ENCODE measurements at regions not wholly inside any gene's neighbourhood (a gene's known extent, or its start where the extent isn't known, plus 50 kb on each side); places are given as distances from the start of the nearest gene placed in this dataset.
"Not testable (repeated sequence)": the region's sequence is repeated elsewhere in the genome, so short reads cannot be mapped to it uniquely, and the experiment has no call there.

DNA sequence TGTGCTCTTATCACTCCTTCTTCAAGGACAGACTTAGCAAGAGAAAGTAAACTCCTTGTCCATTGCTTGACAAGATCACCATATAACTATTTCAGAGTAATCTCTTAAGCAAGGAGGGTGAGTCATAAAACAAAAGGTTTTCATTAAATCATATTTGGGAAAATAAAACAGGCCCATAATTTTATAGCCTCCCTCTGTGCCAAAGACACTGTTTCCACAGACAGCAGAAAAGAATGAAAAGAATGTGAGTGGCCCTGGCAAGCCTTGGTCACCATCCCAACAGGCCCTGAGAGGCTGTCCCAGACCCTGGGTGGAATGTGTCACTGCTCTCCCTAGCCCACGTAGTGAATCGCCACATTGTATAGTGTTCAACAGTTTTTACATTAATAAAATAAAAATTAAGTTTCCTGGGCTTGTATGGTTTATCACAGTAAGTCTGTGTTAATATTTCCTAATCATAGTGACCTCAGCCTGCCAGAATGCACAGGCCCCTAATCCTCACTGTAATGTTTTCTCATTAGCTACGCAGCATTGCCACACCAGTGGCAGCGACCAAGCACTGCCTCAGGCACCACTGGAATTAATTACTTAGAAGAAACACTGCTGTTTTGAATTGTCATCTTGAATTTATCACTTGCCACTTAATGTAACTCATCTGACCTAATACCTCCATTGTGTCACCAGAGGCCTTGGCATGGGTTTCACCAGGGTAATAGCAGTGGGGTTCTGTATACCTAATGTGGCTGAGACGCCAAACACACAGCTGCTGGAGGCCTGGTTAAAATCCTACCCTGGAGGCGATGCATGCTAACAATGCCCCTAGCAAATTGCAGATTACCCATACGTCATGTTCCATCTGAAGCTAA lies 401.9 kb downstream of the LNPK start:
- peak; percentile 21 for DNase-seq

DNA sequence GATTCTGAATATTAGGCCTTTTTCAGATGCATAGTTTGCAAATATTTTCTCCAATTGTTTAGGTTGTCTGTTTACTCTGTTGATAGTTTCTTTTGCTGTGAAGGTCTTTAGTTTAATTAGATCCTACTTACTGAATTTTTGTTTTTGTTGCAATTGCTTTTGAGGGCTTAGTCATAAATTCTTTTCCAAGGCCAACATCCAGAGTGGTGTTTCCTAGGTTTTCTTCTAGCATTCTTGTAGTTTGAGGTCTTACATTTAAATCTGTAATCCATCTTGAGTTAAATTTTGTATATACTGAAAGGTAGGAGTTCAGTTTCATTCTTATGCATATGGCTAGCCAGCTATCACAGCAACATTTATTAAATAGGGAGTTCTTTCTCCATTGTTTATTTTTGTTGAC lies 404.8 kb downstream of the LNPK start:
- no peak for DNase-seq

DNA sequence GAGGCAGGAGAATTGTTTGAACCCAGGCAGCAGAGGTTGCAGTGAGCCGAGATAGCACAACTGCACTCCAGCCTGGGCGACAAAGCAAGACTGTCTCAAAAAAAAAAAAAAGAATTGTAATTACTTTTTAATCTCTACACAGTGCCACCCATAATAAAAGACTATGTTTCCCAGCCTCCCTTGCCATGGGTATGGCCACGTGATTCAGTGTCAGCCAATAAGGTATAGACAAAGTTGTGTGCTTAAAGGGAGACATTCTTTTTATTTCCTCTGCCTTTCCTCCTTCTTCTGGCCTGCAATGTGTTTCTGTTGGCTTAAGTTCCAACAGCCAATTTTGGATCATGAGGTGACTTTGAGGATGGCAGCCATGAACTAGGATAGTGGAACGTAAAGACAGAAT lies 406.9 kb downstream of the LNPK start:
- no peak for DNase-seq

DNA sequence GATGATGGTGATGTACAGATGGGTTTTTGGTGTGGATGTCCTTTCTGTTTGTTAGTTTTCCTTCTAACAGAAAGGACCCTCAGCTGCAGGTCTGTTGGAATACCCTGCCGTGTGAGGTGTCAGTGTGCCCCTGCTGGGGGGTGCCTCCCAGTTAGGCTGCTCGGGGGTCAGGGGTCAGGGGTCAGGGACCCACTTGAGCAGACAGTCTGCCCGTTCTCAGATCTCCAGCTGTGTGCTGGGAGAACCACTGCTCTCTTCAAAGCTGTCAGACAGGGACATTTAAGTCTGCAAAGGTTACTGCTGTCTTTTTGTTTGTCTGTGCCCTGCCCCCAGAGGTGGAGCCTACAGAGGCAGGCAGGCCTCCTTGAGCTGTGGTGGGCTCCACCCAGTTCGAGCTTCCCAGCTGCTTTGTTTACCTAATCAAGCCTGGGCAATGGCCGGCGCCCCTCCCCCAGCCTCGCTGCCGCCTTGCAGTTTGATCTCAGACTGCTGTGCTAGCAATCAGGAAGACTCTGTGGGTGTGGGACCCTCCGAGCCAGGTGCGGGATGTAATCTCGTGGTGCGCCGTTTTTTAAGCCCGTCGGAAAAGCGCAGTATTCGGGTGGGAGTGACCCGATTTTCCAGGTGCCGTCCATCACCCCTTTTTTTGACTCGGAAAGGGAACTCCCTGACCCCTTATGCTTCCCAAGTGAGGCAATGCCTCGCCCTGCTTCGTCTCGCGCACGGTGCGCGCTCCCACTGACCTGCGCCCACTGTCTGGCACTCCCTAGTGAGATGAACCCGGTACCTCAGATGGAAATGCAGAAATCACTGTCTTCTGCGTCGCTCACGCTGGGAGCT lies 408.2 kb downstream of the LNPK start:
- DNase-seq, result not testable (repeated sequence)

DNA sequence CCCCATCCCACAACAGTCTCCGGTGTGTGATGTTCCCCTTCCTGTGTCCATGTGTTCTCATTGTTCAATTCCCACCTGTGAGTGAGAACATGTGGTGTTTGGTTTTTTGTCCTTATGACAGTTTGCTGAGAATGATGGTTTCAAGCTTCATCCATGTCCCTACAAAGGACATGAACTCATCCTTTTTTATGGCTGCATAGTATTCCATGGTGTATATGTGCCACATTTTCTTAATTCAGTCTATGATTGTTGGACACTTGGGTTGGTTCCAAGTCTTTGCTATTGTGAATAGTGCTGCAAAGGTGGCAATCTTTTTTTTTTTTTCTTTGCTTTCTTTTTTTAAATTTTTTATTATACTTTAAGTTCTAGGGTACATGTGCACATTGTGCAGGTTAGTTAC lies 406.7 kb upstream of the ATP5MC3 start:
- not testable (repeated sequence) for DNase-seq

DNA sequence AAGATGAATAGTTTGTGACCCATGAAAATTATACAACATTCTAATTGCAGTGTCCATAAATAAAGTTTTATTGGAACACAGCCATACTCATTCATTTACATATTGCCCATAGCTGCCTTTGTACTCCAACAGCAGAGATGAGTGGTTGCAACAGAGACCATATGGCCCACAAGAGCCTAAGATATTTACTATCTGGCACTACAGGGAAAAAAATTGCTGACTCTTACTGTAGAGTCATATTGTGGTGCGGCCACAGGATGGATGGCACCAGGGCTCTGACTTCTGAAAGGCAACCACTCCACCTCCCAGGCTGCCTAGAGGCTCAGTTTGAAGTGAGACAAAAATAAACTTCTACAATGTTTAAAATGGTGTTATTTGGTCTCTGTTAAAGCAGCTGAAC lies 404.0 kb upstream of the ATP5MC3 start:
- DNase-seq, result no peak

DNA sequence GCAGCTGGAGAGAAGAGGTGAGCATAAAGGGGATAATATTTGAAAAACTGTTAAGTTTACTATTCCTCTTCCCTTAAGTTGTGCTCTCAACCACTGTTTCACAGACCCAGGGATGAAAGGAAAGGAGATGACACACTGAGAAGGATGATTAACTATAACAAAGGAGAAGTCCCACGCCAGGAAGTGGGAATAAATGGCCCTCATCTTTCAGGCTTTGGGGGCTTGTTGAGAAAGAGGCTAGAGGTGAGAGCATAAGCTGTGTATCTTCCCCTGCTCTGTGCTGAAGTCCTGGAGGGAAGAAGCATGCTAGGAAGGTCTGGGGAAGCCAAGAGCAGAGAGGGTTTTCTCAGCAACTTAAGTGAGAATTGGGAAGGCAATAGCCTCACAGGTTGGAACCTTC lies 399.1 kb upstream of the ATP5MC3 start:
- DNase-seq, result no peak

DNA sequence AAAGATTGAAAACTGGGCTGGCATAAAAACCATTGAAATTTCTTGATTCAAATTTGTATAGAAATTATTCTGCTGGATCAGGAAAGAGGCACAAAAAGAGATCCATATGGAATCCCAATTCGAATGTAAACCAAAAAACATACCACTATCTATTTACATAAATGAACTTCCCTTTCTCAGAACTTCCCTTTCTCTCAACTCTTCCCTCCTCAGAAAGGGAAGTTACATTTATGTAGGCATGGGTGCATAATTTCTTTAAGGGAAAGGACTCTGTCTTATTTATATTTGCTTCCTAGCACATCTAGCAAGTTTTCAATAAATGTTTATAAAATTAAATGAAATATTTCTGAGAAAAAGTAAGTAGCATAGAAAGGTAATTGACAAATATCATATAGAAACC lies 398.1 kb upstream of the ATP5MC3 start:
- DNase-seq, result no peak

DNA sequence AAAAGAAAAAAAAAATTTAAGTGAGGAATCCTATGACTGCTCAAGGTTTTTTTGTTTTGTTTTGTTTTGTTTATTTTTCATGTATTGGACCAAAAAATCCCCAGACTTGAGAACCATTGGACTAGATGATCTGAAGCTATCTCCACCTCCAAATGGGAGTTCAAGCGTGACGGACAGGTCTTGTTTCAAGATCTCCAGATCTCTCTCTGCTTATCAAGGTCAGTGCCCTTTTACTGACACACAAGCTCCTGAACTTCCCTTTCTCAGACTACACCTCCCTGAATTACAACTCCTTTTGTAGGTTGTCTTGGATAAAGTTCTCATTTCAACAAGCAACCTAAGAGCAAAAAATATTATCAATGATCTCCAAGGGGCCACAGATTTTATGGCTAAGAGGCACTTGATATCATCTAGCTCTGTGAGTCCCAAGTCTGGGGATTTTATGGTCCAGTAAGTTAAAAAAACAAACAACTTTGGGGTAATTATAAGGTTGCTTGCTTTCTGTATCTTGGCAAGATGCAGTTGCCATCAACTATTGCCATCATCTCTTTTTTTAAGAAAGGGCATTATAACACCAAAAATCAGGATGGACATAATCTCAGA lies 396.0 kb upstream of the ATP5MC3 start:
- DNase-seq, result no peak

DNA sequence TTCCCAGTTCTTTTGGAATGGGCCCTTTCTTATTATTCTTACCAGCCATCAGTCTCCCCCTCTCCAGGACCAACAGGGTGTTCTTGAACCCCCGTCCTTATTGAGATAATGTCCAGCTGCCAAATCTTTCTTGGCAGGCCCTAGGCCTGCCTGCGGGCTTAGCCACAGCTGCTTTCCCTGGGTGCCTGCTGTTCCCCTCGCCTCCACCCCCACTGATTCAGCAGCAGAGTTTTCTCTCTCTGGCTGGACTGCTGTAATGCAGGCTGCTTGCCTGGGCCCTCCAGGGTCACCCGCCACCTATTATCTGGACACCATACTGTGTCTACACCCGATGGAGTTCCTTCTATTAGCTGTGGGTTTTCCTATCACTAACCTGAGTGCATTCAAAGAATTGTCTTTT lies 395.4 kb upstream of the ATP5MC3 start:
- no peak for DNase-seq

DNA sequence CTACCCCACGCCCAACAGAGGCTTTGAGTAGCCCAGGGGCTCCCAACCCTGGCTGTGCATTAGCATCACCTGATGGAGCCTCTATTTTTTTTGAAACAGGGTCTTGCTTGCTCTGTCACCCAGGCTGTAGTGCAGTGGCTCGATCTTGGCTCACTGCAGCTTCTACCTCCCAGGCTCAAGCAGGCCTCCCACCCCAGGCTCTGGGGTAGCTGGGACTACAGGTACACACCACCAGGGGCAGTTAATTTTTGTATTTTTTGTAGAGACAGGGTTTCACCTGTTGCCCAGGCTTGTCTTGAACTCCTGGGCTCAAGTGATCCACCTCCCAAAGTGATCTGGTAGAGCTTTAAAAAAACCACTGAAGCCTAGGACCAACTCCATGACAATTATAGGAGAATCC lies 394.8 kb upstream of the ATP5MC3 start:
- no peak for DNase-seq

DNA sequence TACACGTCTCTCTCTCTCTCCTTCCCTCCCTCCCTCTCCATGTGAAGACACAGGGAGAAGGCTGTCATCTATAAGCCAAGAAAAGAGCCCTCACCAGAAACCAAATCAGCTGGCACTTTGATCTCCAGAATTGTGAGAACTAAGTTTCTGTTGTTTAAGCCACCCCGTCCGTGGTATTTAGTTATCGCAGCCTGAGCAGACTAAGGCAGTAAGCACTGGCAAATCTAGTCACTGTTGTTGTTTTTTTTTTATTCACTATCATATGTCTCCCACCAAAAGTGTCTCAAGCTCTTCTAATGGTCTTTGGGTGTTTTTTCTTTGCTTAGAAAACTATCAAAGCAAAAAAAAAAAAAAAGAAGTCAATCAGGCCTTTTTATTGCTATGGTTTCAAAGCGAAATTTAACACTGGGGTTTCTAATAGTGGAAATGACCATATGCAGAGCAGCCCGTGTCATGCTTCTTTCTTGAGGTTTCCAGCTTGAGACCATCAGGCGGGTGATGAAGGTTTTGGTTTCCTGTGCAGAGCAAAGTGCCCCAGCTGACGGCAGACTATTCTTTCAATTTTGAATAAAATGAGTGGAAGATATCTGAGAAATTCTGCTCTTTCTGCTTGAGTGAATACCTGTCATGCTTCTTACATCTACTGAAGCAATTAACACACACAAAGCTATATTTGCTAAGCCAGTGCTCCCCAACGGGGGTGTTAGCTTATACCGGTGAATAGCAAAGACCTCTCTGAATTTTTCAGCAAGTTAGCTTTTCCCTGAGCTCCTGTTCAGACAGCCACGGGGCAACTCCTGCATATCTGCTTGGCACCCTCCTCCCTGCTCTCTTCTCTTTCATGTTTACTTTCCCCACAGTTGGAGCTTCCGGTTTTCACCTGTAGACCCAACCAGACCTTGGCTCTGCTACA lies 394.1 kb upstream of the ATP5MC3 start:
- DNase-seq, result no peak

DNA sequence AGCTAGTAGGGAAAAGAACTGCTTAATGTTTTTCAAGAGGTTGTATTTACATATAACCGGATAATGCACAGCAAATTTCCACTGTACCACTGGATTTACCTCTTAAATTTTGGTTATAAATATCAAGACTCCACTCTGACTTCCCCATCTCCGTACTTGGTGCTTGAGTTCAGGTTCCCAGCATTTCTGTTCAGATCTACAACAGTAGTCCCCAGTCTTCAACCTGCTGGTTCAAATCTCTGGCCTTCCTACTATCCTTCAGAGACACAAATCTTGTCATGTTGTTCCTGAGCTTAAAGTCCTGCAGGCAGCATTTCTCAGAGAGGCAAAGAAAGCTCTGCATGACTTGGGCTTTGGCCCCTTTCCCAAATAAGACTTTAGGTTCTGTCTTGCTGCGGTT lies 392.6 kb upstream of the ATP5MC3 start:
- DNase-seq, result no peak

DNA sequence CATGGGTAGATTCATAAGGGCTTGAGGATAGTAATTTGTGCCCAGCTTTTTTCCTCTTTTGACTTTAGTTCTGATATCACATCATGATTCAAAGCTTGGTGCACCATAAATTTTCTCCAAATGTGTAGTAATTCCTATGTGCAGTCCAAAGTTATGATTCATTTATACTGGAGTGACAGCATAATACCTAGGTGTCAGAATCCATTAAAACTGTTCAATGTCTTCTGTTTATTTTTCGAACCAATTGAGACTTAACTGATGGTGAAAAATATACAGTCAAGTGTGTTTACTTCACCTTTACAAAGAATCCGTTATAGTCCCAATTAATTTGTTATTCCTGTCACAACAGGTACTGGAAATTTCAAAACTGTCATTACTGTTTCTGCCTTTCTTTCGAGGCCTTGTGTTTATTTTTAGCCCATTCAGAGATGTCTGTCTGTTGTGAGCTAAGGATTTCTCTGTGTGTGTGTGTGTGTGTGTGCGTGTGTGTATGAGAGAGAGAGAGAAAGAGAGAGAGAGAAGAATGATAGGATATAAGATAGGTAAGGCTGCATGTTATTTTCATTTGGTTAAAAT lies 389.7 kb upstream of the ATP5MC3 start:
- peak; percentile 49 for DNase-seq

DNA sequence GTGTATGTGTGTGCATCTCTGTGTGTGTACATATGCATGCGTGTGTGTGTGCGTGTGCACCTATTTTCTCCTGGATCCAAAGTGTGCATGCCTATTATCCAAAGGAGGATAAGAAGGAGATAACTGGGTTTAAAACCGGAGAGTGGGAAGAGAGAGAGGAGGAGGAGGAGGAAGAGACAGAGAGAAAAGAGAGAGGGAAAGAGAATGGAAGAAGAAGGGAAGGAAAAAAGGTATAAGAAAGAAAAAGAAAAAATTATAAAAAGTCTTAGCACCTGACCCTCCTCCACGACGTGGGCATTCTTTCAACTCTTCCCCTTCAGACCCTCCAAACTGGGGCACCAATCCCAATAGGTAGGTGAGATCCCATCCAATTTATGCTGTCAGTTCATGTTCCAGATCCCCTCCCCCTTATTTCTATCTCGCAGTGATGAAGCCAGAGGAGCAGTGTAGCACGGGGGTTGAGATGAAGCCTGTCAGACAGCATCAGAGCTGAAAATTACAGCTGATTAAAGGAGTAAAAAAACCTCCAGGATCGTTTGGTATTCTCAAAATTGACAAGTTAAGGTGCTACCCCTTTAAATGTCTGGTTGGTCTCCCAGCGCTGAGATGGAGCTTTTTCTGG lies 386.7 kb upstream of the ATP5MC3 start:
- DNase-seq, result no peak

DNA sequence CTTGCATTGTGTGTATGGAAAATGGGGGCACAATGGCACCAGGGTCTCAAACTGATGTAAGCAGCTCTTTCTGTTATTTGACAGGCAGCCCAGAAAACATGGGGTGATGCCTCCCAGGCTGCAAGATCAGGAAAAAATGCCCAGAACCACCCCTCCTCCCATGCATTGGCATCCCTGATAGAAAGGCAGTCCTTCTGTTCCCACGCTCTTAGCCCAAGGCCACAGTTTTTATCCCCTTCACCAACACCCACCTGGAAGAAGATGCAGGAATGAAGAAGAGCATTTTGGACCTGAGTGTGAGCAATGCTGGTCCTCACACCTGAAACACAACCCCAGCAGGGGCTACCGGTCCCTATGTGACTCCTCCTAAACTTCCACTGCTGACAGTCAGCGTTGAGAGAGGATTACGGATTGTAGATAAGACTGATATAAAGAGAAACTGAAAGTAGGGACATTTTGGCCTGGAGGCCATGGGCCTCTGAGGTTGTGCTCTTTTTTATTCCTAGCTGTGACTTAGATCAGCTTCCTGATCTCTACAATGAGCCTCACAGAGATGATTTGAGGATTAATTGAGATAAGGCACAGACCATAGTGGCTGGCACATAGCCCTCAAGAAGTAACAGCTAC lies 386.0 kb upstream of the ATP5MC3 start:
- no peak for DNase-seq

DNA sequence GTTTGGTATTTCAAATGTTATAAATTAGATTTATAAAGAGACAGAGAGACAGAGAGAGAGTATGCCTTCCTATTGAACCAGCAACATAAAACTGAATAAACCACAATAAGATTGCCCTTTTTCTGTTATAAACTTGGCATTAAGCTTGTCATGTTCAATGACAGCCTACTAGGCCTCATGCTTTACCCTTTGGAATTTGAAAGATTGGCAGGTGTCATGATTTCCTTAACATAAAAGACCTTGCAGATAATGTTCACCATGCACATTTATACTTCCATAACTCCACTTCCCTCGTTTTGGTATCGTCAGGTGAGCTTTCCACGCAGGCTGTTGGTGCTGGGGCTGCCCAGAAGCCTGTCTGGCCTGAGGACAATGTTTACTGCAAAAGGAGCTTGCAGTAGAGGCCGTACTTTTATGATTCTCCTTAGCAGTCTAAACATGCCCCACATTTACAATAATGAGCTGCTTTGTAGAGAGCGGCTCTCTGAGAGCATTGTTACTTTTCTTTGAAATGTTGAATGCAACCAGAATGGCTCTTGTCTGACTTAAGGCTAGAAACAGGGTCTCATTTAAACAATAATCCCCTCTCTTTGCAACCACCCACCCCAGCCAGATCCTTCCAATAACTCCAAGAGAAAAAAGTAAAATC lies 379.1 kb upstream of the ATP5MC3 start:
- DNase-seq, result no peak

DNA sequence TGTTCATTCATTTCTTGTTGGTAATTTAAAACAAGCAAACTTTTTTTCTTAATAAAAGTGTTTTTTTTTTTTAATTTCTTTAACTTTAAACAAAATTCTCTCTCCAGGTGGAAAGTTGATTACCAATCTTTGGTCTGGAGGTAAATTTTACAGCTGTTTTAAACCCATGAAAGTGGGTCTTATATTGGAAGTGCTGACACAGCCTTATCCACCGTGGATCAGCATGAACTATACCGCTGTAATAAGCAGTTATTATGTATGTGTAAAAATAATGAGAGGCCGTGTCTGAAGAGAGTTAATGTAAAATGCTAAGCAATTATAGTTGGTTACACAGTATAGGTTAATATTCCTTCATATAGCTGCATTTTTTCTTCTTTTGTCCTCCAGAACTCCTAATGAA lies 378.1 kb upstream of the ATP5MC3 start:
- DNase-seq, result no peak

DNA sequence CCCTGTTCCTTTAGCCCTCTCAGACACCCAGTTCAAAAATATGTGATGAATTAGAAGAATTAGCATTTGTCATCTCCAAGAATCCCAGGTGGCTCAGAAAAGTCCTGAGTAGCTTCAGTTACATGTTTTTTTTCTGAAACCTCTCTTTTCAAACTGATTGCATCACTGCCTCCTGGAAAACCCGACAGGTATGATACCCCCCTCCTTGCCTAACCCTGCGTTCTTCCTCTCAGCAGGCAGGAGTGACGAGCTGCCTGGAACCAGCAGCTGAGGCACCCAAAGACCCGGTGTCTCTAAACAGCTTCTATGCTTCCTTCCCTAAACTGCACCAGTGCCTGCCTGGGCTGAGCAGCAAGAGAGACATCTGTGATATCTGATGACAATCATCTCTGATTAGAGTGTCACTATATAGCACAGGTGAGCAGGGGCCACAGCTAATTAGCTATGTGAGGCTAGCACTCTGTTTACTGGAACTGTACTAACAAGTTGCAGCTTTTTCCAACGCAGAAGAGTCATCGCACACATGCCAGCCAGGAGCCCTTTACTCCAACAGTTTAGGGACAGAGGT lies 376.4 kb upstream of the ATP5MC3 start:
- DNase-seq, result no peak

DNA sequence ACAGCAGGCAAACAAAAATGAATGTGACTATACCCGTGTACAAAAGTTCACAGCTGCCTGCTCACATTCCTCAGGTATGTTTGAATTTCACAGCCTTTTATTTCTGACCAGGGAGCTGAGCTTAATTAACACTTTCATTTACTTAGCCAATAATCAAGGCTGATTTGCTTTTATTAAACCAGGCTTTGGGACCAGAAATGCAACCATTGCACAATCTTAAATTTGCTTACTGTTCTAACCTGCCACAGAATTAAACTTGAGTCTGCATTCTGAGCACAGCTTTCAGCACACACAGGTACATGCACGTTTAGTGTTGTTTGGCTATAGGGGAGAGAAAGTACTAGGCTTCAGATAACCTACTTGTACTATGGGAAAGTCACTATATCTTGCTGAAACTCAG lies 372.4 kb upstream of the ATP5MC3 start:
- no peak for DNase-seq
